ENCODE measurements at regions not wholly inside any gene's neighbourhood (a gene's known extent, or its start where the extent isn't known, plus 50 kb on each side); places are given as distances from the start of the nearest gene placed in this dataset.

DNA sequence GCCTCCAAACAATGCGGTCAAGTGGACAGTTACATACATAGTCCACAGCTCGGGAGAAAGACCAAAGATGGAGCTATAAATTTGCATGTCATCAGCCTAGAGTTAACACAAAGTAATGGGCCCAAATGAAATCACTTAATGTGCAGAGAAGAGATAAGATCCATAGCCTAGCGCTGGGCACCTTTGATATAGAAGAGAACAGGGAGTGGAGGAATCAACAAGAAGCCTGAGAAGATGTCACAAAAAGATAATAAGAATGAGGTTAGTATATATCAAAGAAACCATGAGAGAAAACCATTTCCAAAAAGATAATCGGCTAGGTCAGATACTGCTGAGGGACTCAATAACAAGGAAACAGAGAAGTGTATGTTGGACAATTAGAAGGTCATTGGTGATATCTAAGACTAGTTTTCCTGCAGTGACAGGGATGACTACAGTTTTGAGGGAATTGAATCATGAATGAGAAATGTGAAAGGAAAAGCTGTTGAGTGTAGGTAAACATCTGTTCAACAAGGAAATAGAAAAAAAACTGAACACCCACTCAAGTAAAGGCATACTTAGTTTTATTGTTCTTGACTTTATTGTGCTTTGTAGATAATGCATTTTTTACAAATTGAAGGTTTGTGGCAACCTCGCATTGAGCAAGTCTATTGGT lies 68.7 kb upstream of the CDH6 start:
- ATAC-seq, result no peak
- no peaks in the 10 kb centered on the region for H3K27me3 ChIP-seq (ENCODE audit: low read depth)
- H3K4me1 ChIP-seq, result no peaks in the 10 kb centered on the region
- TF ChIP-seq, protein P1, sequence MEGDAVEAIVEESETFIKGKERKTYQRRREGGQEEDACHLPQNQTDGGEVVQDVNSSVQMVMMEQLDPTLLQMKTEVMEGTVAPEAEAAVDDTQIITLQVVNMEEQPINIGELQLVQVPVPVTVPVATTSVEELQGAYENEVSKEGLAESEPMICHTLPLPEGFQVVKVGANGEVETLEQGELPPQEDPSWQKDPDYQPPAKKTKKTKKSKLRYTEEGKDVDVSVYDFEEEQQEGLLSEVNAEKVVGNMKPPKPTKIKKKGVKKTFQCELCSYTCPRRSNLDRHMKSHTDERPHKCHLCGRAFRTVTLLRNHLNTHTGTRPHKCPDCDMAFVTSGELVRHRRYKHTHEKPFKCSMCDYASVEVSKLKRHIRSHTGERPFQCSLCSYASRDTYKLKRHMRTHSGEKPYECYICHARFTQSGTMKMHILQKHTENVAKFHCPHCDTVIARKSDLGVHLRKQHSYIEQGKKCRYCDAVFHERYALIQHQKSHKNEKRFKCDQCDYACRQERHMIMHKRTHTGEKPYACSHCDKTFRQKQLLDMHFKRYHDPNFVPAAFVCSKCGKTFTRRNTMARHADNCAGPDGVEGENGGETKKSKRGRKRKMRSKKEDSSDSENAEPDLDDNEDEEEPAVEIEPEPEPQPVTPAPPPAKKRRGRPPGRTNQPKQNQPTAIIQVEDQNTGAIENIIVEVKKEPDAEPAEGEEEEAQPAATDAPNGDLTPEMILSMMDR (IDR thresholded peaks at IDR 0.05), result no peak
- H3K36me3 ChIP-seq, result no peaks in the 10 kb centered on the region
- no peak overlapping the region for H3K4me3 ChIP-seq
- H3K9me3 ChIP-seq, result no peaks in the 10 kb centered on the region
- no peak overlapping the region for H3K27ac ChIP-seq
- intact Hi-C loops (cut with DNase I), result no loop called here
- DNase-seq, result no peak

DNA sequence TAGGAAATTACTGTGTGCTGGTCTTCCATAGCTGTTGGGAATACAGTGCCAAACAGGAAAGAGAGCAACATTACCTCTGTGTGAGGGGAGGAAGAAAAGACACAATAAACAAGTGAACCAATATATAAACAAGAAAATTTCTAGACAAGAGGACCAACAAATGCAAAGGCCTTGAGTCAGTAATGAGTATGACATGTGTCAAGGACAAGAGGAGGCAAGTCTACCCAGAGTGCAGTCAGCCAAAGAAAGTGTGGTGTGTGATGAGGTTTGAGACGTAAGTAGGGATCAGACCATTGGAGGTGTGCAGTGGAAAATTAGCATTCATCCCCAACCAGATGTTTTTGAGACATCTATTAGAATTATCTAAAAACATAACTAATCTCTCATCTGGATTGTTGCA lies 69.5 kb upstream of the CDH6 start:
- Histone ChIP-seq H3K36me3 (no peaks in the 10 kb centered on the region), H3K4me3 (no peak overlapping the region), H3K9me3 (no peaks in the 10 kb centered on the region), H3K27ac (no peak overlapping the region), H3K4me1 (no peaks in the 10 kb centered on the region), H3K27me3 (ENCODE audit: low read depth) (no peaks in the 10 kb centered on the region)
- ATAC-seq (no peak), DNase-seq (no peak)
- TF ChIP-seq, protein P1 (IDR thresholded peaks at IDR 0.05), result no peak
- intact Hi-C loops (cut with DNase I), result no loop called here

DNA sequence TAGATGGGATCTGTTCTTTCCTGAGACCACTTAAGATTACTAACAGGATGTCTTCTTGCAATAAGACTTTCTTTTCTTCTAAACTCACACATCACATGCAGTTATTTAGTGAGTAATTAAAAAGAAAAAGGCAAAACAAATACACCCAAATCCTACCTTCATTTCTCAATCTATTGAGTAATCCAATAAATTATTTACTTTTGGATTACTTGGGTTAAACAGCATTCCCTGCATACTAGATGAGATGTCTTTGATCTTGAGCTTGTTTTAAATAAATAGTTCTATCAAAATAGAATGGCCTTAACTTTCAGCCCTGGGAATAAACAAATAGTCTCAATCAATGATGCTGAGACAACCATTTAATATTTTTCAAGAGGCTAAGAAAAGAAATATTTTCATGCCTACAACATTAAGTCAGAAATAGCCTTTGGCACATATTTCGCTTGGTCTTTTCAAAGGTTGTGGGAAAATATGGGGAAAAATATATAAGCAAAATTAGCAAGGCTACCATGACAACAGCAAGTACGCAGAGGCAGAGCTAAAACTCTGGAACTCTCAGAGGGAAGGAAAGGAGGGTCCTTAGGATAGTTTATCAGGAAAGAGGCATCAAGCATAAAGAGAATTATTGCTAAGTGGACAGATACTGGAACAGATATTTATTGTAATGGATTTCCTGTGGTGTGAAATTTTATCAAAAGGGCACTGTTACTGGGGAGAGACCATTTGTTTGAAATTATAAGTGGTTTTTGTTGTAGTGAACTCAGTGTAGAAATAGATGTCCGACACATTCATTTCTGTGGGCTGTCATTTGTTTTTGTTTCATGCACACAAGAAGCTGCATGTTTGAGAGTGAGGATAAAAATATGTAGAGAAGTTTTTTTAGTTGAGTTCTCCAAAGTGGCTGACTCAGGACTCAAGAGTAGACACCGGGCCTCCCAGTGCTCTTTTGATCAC lies 70.2 kb upstream of the CDH6 start:
- H3K27ac ChIP-seq, result no peak overlapping the region
- DNase-seq (no peak), ATAC-seq (no peak)
- H3K4me3 ChIP-seq, result no peak overlapping the region
- no peaks in the 10 kb centered on the region for H3K9me3 ChIP-seq
- H3K36me3 ChIP-seq, result no peaks in the 10 kb centered on the region
- TF ChIP-seq, protein P1 (IDR thresholded peaks at IDR 0.05), result no peak
- intact Hi-C loops (cut with DNase I), result no loop called here
- H3K4me1 ChIP-seq, result no peaks in the 10 kb centered on the region
- no peaks in the 10 kb centered on the region for H3K27me3 ChIP-seq (ENCODE audit: low read depth)

DNA sequence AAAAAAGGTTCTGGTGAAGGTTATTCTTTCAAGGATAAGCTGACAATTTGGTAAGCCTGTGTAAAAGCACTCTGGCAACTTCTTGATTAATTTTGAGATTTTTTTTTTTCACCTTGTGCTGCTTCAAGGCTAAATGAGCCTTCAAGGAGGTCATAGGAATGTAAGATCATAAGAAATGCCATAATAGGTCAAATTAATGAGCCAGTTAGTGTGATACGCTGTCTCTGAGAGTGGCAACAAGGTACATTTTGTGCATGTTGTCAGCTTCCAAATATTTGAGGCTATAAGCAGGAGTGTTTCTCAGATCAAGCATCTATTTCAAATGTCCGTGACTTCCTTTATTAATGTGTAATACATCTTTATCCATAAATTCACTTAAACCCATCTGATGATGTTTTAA lies 72.3 kb upstream of the CDH6 start:
- Histone ChIP-seq H3K4me3 (no peak overlapping the region), H3K27ac (no peak overlapping the region), H3K27me3 (ENCODE audit: low read depth) (no peaks in the 10 kb centered on the region), H3K9me3 (no peaks in the 10 kb centered on the region), H3K4me1 (no peaks in the 10 kb centered on the region), H3K36me3 (no peaks in the 10 kb centered on the region)
- DNase-seq, result no peak
- ATAC-seq, result no peak
- intact Hi-C loops (cut with DNase I), result no loop called here
- TF ChIP-seq, protein P1 (IDR thresholded peaks at IDR 0.05), result no peak

DNA sequence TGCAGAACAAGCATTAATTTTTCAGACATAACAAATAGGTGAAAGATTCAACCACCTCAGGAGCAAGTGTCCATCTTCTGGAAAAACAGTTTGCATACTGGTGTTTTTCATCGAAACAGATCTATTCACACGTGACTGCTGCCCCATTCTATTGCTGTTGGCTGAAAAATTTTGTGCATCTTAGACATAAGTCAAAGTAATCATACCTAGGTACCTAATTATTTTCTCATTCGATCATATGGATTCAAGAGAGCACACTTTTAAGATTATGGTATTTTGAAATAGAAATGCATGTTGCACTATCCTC lies 72.9 kb upstream of the CDH6 start:
- Histone ChIP-seq H3K4me1 (no peaks in the 10 kb centered on the region), H3K4me3 (no peak overlapping the region), H3K27ac (no peak overlapping the region), H3K36me3 (no peaks in the 10 kb centered on the region), H3K9me3 (no peaks in the 10 kb centered on the region), H3K27me3 (ENCODE audit: low read depth) (no peaks in the 10 kb centered on the region)
- TF ChIP-seq, protein P1 (IDR thresholded peaks at IDR 0.05), result no peak
- DNase-seq (no peak), ATAC-seq (no peak)
- intact Hi-C loops (cut with DNase I), result no loop called here
